ENCODE measurements at regions not wholly inside any gene's neighbourhood (a gene's known extent, or its start where the extent isn't known, plus 50 kb on each side); places are given as distances from the start of the nearest gene placed in this dataset.

- ATAC-seq (no peak), DNase-seq (ENCODE audit: low read depth, low spot score) (no peak)
- Histone ChIP-seq H3K27me3 (ENCODE audit: insufficient read depth, low read length) (no peaks in the 10 kb centered on the region), H3K9ac (ENCODE audit: low read length) (no peak overlapping the region), H3K36me3 (ENCODE audit: control insufficient read depth in 1 of 2, insufficient read depth in 2 of 2, low read length in 2 of 2) (no peaks in the 10 kb centered on the region), H3K27ac (ENCODE audit: low read depth, low read length) (no peak overlapping the region), H2AFZ (ENCODE audit: low read depth, low read length, poor library complexity, severe bottlenecking) (no peak overlapping the region), H3K4me1 (ENCODE audit: control insufficient read depth in 1 of 2, insufficient read depth in 2 of 2, low read length in 2 of 2) (no peaks in the 10 kb centered on the region), H4K20me1 (ENCODE audit: insufficient read depth) (no peaks in the 10 kb centered on the region), H3K79me2 (ENCODE audit: insufficient read depth, low read length) (no peaks in the 10 kb centered on the region), H3K9me3 (ENCODE audit: control insufficient read depth in 1 of 2, insufficient read depth in 1 of 2, low read depth in 1 of 2, low read length in 2 of 2) (no peaks in the 10 kb centered on the region), H3K4me3 (replicated peaks in 1 of 2; ENCODE audit: low read depth in 1 of 2, low read length in 2 of 2) (no peak overlapping the region), H3K9me2 (ENCODE audit: insufficient read depth) (no peaks in the 10 kb centered on the region), H3K4me2 (ENCODE audit: low read length) (no peak overlapping the region)
- RAD21 ChIA-PET (ENCODE audit: low non-redundant PET in 1 of 2, low total read pairs in 2 of 2, uncharacterized antibody in 2 of 2, unreplicated experiment in 2 of 2), result no interaction called here
- no peak for TF ChIP-seq ATF3 (IDR thresholded peaks at IDR 0.05)
- TF ChIP-seq RAD21 (IDR thresholded peaks at IDR 0.05; ENCODE audit: low read depth), result no peak
- no peak for TF ChIP-seq ZBTB33 (IDR thresholded peaks at IDR 0.05; ENCODE audit: extremely low read depth, insufficient replicate concordance, low read length)
- TF ChIP-seq MAX (IDR thresholded peaks at IDR 0.05), result no peak
- TF ChIP-seq ZFX (IDR thresholded peaks at IDR 0.05), result no peak
- no peak for TF ChIP-seq FOSL1 (IDR thresholded peaks at IDR 0.05; ENCODE audit: low read depth)
- no peak for TF ChIP-seq YY1 (IDR thresholded peaks at IDR 0.05; ENCODE audit: extremely low read depth, insufficient replicate concordance, low read depth, low read length)
- no peak for TF ChIP-seq CTCF (IDR thresholded peaks at IDR 0.05 in 2 of 3, conservative IDR thresholded peaks at IDR 0.05 in 1 of 3; ENCODE audit: borderline replicate concordance in 1 of 3, insufficient read depth in 1 of 3, low read depth in 2 of 3, low read length in 2 of 3)
- no peak for TF ChIP-seq EZH2phosphoT487 (IDR thresholded peaks at IDR 0.05; ENCODE audit: borderline replicate concordance)
- TF ChIP-seq POLR2AphosphoS5 (IDR thresholded peaks at IDR 0.05; ENCODE audit: low read depth, low read length), result no peak
- no peak for TF ChIP-seq CEBPB (IDR thresholded peaks at IDR 0.05; ENCODE audit: low read depth)
- TF ChIP-seq EZH2 (IDR thresholded peaks at IDR 0.05), result no peak
- no peak for TF ChIP-seq ZNF274 (IDR thresholded peaks at IDR 0.05; ENCODE audit: low read depth, low read length)
- no peak for TF ChIP-seq TCF7L2 (IDR thresholded peaks at IDR 0.05; ENCODE audit: borderline replicate concordance, extremely low read depth, insufficient read depth, insufficient read length)
- no peak for TF ChIP-seq POLR2A (IDR thresholded peaks at IDR 0.05; ENCODE audit: borderline replicate concordance, extremely low read depth, insufficient read depth, insufficient read length)
- CTCF ChIA-PET, result no interaction called here
- POLR2A ChIA-PET, result no interaction called here
- intact Hi-C loops (cut with micrococcal nuclease), result no loop called here
- no TSS peak for BruUV-seq (replicated peaks)
Measured at GRCh38 chr6:132144456-132144855, 193.3 kb upstream of the CCN2 start.

Measured in HCT116 (cell line).